ENCODE measurements at regions not wholly inside any gene's neighbourhood (a gene's known extent, or its start where the extent isn't known, plus 50 kb on each side); places are given as distances from the start of the nearest gene placed in this dataset.

GRCh38 chr15:46441294-46442062, 806.6 kb downstream of the SQOR start:
- DNase-seq (ENCODE audit: low read depth in 1 of 2, low spot score in 1 of 2) (no peak), FAIRE-seq (no peak), ATAC-seq (no peak)
- POLR2A ChIA-PET: no interaction called here
- no peaks in the 10 kb centered on the region for H3K9me3 ChIP-seq
- CTCF ChIA-PET: no interaction called here
- H3K27ac ChIP-seq: no peak overlapping the region
- H3K4me2 ChIP-seq: no peak overlapping the region
- H3K4me3 ChIP-seq: no peak overlapping the region
- TF ChIP-seq FOSB (CRISPR knock-in tag; IDR thresholded peaks at IDR 0.05) (no peak), NFE2L2 (conservative IDR thresholded peaks at IDR 0.05; ENCODE audit: low read length) (no peak), POLR2A (IDR thresholded peaks at IDR 0.05; ENCODE audit: low read length) (no peak), CHD4 (IDR thresholded peaks at IDR 0.05; ENCODE audit: borderline replicate concordance) (no peak), JUN (IDR thresholded peaks at IDR 0.05) (no peak), CBX8 (IDR thresholded peaks at IDR 0.05) (no peak), HOXB13 (CRISPR knock-in tag; IDR thresholded peaks at IDR 0.05; ENCODE audit: low read depth) (no peak), REST (IDR thresholded peaks at IDR 0.05) (no peak), HOXB5 (CRISPR knock-in tag; IDR thresholded peaks at IDR 0.05) (no peak), FOSL2 (IDR thresholded peaks at IDR 0.05) (no peak), FOSL2 (CRISPR knock-in tag; IDR thresholded peaks at IDR 0.05) (no peak), EP300 (IDR thresholded peaks at IDR 0.05) (no peak), JUNB (IDR thresholded peaks at IDR 0.05) (no peak), PHF8 (IDR thresholded peaks at IDR 0.05; ENCODE audit: borderline replicate concordance, low read depth) (no peak)
- no peaks in the 10 kb centered on the region for H3K4me1 ChIP-seq
- 8% methylated on average over 4 of the region's 4 CpGs for WGBS (ENCODE audit: missing lambda C conversion rate)

GRCh38 chr15:46442184-46442583, 807.4 kb downstream of the SQOR start:
- WGBS (ENCODE audit: missing lambda C conversion rate): 4% methylated on average over 5 of the region's 5 CpGs
- no peak overlapping the region for H3K27ac ChIP-seq
- ATAC-seq (no peak), FAIRE-seq (no peak), DNase-seq (ENCODE audit: low read depth in 1 of 2, low spot score in 1 of 2) (no peak)
- ChIA-PET CTCF (no interaction called here), POLR2A (no interaction called here)
- H3K9me3 ChIP-seq: no peaks in the 10 kb centered on the region
- TF ChIP-seq EHMT2 (IDR thresholded peaks at IDR 0.05; ENCODE audit: low read depth): no peak
- no peak for TF ChIP-seq NFE2L2 (conservative IDR thresholded peaks at IDR 0.05; ENCODE audit: low read length)
- TF ChIP-seq MAFK (IDR thresholded peaks at IDR 0.05; ENCODE audit: partially characterized antibody): no peak
- TF ChIP-seq NPAS2 (CRISPR knock-in tag; IDR thresholded peaks at IDR 0.05; ENCODE audit: borderline replicate concordance): no peak
- TF ChIP-seq HOXB5 (CRISPR knock-in tag; IDR thresholded peaks at IDR 0.05): no peak
- TF ChIP-seq ZFP36 (IDR thresholded peaks at IDR 0.05; ENCODE audit: borderline replicate concordance, partially characterized antibody): no peak
- no peak for TF ChIP-seq ZSCAN20 (CRISPR knock-in tag; IDR thresholded peaks at IDR 0.05)
- TF ChIP-seq BHLHE40 (IDR thresholded peaks at IDR 0.05; ENCODE audit: low read depth, low read length): no peak
- TF ChIP-seq HDAC2 (IDR thresholded peaks at IDR 0.05): no peak
- TF ChIP-seq MAZ (IDR thresholded peaks at IDR 0.05; ENCODE audit: borderline replicate concordance, low read depth, low read length): no peak
- TF ChIP-seq EHF (CRISPR knock-in tag; IDR thresholded peaks at IDR 0.05): no peak
- no peak for TF ChIP-seq JUN (IDR thresholded peaks at IDR 0.05)
- TF ChIP-seq USF2 (IDR thresholded peaks at IDR 0.05): no peak
- no peak for TF ChIP-seq CHD4 (IDR thresholded peaks at IDR 0.05; ENCODE audit: borderline replicate concordance)
- no peak for TF ChIP-seq ESRRA (IDR thresholded peaks at IDR 0.05; ENCODE audit: borderline replicate concordance, low read length)
- TF ChIP-seq E2F6 (IDR thresholded peaks at IDR 0.05; ENCODE audit: borderline replicate concordance, low read depth): no peak
- no peak for TF ChIP-seq PBX3 (IDR thresholded peaks at IDR 0.05)
- no peak for TF ChIP-seq KDM5A (IDR thresholded peaks at IDR 0.05)
- TF ChIP-seq HOXA7 (CRISPR knock-in tag; IDR thresholded peaks at IDR 0.05): no peak
- TF ChIP-seq MYC (IDR thresholded peaks at IDR 0.05; ENCODE audit: borderline replicate concordance, low read length): no peak
- no peak overlapping the region for H3K4me3 ChIP-seq
- H3K4me1 ChIP-seq: no peaks in the 10 kb centered on the region
- no peak overlapping the region for H3K4me2 ChIP-seq

Measured in A549 (cell line).